Middle frontal gyrus (tissue), 1 donor: ENCODE measurements at regions not wholly inside any gene's neighbourhood (a gene's known extent, or its start where the extent isn't known, plus 50 kb on each side); places are given as distances from the start of the nearest gene placed in this dataset.

Experiments
- DNase-seq: peaks from one replicate; pipeline ENCODE4 v3.0.0-alpha.2; 2015; ENCODE audit warnings: low spot score; ENCODE audit errors: extremely low spot score

DNA sequence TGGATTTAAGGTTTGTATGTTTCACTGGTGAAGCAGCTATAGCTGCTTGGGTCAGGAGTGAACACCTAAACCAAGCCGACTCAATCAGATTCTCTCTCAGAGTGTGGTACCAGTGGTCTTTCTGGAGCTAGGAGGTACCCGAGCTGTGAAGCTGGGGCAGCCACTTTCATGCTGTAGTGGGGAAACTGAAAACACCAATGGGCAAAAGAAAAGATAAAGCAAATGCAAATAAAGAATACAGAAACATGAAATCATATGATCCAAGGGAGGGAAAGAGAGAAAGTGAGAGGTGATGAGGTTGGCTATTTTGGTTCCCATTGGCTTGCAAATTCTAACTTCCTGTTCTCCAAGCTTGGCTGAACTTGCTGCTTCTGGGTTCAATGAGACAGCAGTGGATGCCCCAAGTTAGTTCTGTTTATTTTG lies 212.3 kb upstream of the CFAP20DC start:
- no peak for DNase-seq

DNA sequence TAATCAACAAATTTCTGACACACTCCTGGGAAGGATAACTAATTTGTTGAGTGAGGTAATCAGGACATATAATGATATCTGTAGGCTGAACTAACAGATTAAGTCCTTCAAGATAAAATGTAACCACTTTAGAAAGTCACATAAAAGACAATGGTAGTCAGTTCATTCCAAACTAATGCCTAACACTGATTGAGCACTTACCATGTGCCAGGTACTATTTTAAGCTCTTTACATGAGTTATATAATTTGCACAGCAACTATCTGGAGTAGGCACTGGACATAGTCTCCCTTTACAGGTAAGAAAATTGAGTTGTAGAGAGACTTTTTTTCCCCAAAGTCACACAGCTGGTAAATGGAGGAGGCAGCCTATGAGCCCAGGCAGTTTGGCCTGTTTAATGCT lies 211.2 kb upstream of the CFAP20DC start:
- DNase-seq = no peak

GRCh38 chr3:59258550-59259260 lies 208.9 kb upstream of the CFAP20DC start:
- no peak for DNase-seq

DNA sequence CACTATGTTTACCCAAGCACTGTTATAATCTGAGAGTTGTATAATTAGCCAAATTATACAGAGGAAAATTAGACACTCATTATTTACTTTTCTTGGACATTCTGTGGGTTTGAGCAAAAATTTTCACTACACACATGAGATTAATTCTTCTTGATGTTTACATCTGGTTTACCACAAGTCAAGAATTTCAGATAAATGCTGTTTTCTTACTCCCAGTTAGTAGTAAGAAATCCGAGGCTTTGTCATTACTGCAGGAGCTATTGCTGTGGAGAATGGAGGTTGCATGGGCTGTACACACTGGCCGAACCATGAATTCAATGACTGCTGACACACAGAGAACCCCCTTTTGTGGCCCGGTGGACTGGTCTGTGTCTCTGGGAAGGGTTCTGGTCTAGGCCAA lies 207.7 kb upstream of the CFAP20DC start:
- no peak for DNase-seq

GRCh38 chr3:59256230-59256629 lies 206.4 kb upstream of the CFAP20DC start:
- DNase-seq = no peak

GRCh38 chr3:59254976-59255375 lies 205.2 kb upstream of the CFAP20DC start:
- no peak for DNase-seq

GRCh38 chr3:59254433-59254832 lies 204.6 kb upstream of the CFAP20DC start:
- no peak for DNase-seq

DNA sequence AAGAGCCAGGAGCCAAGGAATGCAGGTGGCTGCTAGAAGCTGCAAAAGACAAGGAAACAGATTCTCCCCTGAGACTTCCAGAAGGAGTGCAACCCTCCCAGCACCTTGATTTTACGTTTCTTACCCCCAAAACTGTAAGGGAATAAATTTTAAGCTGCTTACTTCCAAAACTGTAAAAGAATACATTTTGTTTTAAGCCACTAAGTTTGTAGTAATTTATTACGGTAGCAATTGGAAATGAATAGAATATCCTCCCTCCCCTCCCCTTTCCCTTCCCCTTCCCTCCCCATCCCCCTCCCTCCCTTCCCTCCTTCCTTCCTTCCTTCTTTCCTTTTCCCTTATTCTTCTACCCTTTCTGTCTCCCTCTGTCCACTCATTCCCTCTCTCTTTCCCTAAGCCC lies 203.7 kb upstream of the CFAP20DC start:
- no peak for DNase-seq

- DNase-seq = no peak
These were observed 202.0 kb upstream of the CFAP20DC start for GRCh38 chr3:59251869-59252268.

DNA sequence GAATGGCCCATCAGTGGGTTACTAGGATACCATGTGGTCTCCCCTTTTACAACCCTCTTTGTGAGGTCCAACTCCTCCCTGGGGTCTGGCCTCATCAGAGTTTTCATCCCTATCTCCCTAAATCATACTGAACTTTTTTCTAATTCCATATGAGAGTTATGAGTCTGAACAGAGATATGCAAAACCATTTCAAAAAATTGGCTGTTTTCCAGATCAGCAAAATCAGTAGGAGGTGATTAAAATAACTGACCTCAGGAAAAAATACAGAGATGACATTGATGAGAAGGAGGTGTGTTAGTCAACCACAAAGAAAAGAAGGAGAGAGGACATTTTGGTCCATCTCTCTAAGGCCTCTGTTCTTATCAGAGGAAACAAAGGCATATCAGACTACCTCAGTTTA lies 200.8 kb upstream of the CFAP20DC start:
- no peak for DNase-seq

GRCh38 chr3:59249698-59250361 lies 200.0 kb upstream of the CFAP20DC start:
- no peak for DNase-seq

- DNase-seq = peak; percentile 27
These were observed 199.2 kb upstream of the CFAP20DC start for GRCh38 chr3:59249004-59249403.

GRCh38 chr3:59247402-59247841 lies 197.6 kb upstream of the CFAP20DC start:
- DNase-seq = no peak

GRCh38 chr3:59246719-59247401 lies 197.0 kb upstream of the CFAP20DC start:
- no peak for DNase-seq

GRCh38 chr3:59245859-59246501 lies 196.2 kb upstream of the CFAP20DC start:
- no peak for DNase-seq

DNA sequence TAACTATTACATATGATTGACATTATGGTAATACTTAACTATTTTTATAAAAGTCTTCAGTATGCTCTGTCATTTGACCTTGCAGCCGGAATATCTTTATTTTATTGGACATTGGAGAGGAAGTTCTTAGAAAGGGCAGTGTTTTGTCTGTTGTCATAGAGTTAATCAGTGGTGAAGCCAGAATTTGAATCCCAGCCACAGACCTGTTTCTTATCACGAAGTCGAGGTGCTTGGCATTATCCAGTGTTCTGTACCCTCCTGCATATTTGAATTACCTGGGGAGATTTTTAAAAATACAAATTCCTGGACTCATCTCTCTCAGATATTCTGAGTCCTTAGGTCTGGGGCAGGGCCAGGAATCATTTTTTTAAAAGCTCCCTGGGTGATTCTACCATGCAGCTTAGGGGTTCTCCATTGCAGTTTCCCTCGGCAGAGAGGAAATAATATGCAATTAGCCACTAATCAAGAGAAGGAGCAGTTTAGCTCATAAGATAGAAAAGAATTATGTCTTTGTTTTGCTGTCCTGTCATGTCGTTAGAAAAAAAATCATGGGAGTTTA lies 195.6 kb upstream of the CFAP20DC start:
- DNase-seq = no peak

DNA sequence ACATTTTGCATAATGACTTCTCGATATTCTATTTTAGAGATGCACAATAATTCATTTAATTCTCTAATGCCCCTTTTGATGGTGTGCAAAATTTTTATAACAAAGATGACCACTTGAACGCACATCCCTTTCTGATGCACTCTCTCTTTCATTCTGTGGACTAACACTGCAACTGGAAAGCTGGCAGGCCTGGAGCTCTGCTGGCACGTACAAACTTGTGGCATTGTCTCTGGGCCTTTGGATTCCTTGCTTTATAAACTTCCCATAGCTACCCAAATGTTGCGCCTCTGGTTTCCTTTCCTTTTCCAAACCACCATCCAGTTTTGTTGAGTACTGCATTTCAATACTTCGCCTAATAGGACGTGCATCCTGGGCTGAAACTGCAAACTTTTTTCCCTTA lies 194.5 kb upstream of the CFAP20DC start:
- DNase-seq = no peak

- DNase-seq = no peak
These were observed 193.7 kb upstream of the CFAP20DC start for GRCh38 chr3:59243476-59243875.

DNA sequence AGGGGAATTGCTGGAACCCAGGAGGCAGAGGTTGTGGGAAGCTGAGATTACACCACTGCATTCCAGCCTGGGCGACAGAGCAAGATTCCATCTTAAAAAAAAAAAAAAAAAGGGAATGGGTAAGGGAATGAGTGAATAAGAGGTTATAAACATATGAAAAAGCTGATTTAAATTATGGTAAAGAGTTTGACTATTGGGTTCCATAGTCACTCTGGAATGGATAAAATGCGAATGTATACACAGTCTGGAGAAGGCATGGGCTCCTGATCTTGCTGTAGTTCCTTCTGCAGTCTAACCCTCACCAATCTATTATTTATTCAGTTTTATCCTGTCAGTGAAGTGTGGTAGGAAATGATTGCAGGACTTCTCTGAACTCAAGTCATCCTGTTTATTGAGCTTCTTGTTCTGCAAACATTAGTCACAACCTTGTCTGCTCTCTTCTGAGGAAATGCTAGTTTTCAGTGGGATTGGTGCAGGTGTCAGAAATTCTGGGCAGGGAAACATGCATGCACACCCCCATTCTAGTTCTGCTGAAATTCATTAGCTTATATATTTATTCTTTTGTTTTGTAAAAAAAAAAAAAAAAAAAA lies 190.9 kb upstream of the CFAP20DC start:
- no peak for DNase-seq

DNA sequence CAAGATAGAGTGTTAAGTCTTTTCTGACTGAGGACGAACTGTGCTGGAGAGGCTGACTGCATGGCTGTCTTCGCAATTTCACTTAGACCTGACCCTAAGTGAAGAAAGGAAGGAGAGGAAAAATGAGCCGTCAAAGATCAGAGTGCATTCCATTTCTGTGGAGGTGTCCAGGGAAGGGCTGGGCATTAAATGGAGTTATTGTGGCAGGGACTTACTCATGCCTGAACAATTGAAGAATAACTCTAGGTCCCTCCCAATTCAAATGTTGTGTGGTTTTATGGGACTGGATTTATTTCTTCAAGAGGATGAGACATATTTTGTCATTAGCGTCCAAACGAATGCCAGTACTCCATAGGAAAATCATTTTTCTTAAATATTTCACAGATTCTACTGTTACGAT lies 187.3 kb upstream of the CFAP20DC start:
- no peak for DNase-seq

DNA sequence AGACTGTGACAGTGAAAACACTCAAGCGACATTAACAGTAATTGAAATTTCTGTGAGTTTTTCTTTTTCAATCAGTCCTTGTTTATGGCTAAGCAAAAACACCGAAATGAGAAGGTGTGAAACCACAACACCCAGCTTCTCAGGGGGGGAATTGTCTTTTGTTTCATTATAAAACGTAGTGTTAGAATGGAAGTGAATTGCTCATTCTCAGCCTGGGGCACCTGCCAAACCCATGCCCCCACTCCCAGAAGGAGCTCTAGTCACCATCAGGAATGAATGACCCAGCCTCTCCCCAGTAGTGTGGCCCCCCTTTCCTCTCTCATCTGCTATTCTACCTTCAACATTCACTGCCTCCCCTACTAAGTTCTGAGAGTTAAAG lies 185.8 kb upstream of the CFAP20DC start:
- DNase-seq = no peak
